ENCODE measurements at regions not wholly inside any gene's neighbourhood (a gene's known extent, or its start where the extent isn't known, plus 50 kb on each side); places are given as distances from the start of the nearest gene placed in this dataset.

DNA sequence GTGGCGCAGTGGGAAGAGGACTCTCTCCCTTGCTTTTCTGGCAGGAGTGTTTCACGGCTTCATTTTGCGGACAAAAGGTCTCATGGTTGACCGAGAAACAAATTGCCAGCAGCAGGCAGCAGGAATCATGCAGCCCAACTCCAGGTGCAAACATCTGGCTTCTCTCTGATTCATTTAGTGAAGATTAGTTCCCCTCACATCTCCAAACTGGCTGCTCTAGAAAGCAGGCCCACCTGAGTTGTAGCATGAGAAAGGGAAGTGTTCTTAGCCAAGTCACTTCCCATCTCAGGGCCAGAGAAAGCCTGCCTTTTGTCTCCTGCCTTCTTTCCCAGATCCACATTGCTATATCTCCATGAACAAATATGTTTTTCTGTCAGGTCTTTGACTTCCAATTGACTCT is 120.8 kb upstream of the CCDC196 start:
- intact Hi-C loops (cut with DNase I): loop anchor here in 1 of 10 donors (10.0 kb wide), 1 partner anchor 759 kb away; no protein-coding TSS in a partner anchor
- H3K4me3 ChIP-seq: no peak overlapping the region
- 93 to 100% (median 94%) methylated on average over 4 of the region's 4 CpGs for WGBS, 4 donors
- H3K27ac ChIP-seq: no peak overlapping the region
- TF ChIP-seq POLR2A (IDR thresholded peaks at IDR 0.05): no peak
- TF ChIP-seq, protein P1, sequence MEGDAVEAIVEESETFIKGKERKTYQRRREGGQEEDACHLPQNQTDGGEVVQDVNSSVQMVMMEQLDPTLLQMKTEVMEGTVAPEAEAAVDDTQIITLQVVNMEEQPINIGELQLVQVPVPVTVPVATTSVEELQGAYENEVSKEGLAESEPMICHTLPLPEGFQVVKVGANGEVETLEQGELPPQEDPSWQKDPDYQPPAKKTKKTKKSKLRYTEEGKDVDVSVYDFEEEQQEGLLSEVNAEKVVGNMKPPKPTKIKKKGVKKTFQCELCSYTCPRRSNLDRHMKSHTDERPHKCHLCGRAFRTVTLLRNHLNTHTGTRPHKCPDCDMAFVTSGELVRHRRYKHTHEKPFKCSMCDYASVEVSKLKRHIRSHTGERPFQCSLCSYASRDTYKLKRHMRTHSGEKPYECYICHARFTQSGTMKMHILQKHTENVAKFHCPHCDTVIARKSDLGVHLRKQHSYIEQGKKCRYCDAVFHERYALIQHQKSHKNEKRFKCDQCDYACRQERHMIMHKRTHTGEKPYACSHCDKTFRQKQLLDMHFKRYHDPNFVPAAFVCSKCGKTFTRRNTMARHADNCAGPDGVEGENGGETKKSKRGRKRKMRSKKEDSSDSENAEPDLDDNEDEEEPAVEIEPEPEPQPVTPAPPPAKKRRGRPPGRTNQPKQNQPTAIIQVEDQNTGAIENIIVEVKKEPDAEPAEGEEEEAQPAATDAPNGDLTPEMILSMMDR (IDR thresholded peaks at IDR 0.05): no peak
- ATAC-seq: no peak
- H3K9me3 ChIP-seq: no peaks in the 10 kb centered on the region
- DNase-seq: no peak
- no peaks in the 10 kb centered on the region for H3K4me1 ChIP-seq
- no peaks in the 10 kb centered on the region for H3K36me3 ChIP-seq
- H3K27me3 ChIP-seq: no peaks in the 10 kb centered on the region

DNA sequence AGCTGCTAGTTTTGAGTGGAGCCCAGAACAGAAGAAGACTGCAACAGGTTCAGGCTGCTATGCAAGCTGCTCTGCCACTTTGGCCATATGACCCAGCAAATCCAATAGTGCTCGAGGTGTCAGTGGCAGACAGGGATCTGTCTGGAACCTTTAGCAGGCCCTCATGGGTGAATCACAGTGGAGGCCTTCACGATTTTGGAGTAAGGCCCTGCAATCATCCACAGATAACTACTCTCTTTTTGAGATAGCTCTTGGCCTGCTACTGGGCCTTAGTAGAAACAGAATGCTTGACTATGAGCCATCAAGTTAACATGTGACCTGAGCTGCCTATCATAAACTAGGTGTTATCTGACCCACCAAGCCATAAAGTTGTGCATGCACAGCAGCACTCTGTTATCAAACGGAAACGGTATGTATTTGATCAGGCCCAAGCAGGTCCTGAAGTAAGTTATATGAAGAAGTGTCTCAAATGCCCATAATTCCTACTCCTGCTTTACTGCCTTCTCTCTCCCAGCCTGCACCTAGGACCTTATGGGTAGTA is 116.9 kb upstream of the CCDC196 start:
- no peak for TF ChIP-seq POLR2A (IDR thresholded peaks at IDR 0.05)
- TF ChIP-seq, protein P1 (IDR thresholded peaks at IDR 0.05): no peak
- Histone ChIP-seq H3K36me3 (no peaks in the 10 kb centered on the region), H3K27me3 (no peaks in the 10 kb centered on the region), H3K9me3 (no peaks in the 10 kb centered on the region), H3K27ac (no peak overlapping the region), H3K4me1 (no peaks in the 10 kb centered on the region), H3K4me3 (no peak overlapping the region)
- no peak for DNase-seq
- WGBS, 4 donors: 39 to 58% (median 45%) methylated on average over 4 of the region's 4 CpGs
- intact Hi-C loops (cut with DNase I): loop anchor here in 1 of 10 donors (10.0 kb wide), 1 partner anchor 756 kb away; no protein-coding TSS in a partner anchor
- ATAC-seq: peak in 1 of 4 donors; percentile 15

DNA sequence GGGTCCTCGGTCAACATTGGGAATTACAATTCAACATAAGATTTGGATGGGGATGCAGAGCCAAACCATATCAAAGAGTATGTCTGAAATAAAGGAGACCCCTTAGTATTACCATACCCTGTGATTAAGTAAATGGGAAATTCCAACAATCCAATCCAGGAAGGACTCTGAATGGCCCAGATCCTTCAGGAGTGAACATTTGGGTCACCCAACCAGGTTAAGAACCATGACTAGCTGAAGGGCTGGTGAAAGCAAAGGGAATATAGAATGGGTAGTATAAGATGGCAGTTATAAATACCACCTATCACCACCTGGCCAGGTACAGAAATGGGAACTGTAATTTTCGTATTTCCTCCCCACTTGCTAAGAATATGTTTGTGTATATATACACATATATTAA is 114.4 kb upstream of the CCDC196 start:
- no peaks in the 10 kb centered on the region for H3K4me1 ChIP-seq
- intact Hi-C loops (cut with DNase I): no loop called here
- no peak overlapping the region for H3K4me3 ChIP-seq
- no peaks in the 10 kb centered on the region for H3K9me3 ChIP-seq
- no peak overlapping the region for H3K27ac ChIP-seq
- DNase-seq (no peak), ATAC-seq (no peak)
- TF ChIP-seq, protein P1 (IDR thresholded peaks at IDR 0.05): no peak
- no peak for TF ChIP-seq POLR2A (IDR thresholded peaks at IDR 0.05)
- no peaks in the 10 kb centered on the region for H3K27me3 ChIP-seq
- WGBS, 4 donors: 49 to 90% (median 71%) methylated on average over 2 of the region's 2 CpGs
- H3K36me3 ChIP-seq: no peaks in the 10 kb centered on the region

DNA sequence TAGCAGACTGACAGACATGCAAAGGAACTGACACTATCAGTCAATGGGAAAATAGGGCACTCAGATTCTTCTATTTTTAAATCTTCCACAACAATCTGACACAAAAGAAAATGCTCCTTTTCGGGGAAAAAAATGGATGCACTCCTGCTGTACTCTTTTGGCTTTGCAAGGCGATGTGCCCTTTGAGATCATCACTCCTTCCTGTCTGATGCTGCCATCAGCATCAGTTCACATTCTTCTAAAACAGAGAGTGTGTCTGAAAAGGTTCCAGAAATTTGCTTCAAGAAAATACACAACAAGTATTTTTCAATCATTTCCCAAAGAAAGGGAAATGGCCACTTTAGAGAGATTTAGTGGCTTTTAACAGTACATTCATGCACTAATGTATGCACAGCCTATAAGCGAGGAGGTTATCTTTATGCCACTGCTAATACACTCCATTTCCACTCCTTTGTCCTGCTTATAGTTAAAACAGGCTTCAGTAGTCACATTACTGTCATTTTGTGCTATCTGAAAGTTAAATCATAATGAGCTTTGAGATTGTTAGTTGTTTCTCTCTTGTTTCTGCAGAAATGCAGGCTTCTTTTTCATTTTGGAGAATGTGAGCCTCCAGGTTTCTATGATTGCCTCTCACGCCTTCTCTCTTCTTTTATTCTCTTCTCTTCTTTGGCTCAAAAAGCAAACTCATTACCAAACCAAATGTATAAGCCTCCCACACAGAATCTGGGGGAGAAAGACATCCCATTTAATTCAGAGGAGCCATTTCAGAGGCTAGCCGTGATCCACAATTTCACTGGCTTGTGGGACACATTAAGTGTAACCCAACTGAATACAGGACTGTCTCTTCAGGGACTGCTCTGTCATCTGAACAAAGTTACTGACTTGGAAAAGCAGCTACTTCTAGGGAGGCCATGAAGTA is 110.9 kb upstream of the CCDC196 start:
- Histone ChIP-seq H3K9me3 (no peaks in the 10 kb centered on the region), H3K4me1 (peaks cover 0 to 16% (median 8%) of the 10 kb centered on the region in 12 donors), H3K36me3 (no peaks in the 10 kb centered on the region), H3K27ac (no peak overlapping the region), H3K27me3 (no peaks in the 10 kb centered on the region), H3K4me3 (no peak overlapping the region)
- TF ChIP-seq, protein P1 (IDR thresholded peaks at IDR 0.05): no peak
- TF ChIP-seq POLR2A (IDR thresholded peaks at IDR 0.05): no peak
- ATAC-seq (no peak), DNase-seq (no peak)
- intact Hi-C loops (cut with DNase I): no loop called here
- WGBS, 4 donors: 83 to 85% (median 84%) methylated on average over 5 of the region's 5 CpGs
